GM18498 (cell line): ENCODE measurements at regions not wholly inside any gene's neighbourhood (a gene's known extent, or its start where the extent isn't known, plus 50 kb on each side); places are given as distances from the start of the nearest gene placed in this dataset.
"Not testable (repeated sequence)": the region's sequence is repeated elsewhere in the genome, so short reads cannot be mapped to it uniquely, and the experiment has no call there.

ENCODE experiments used
- ATAC-seq: cut with Tn5 transposase; IDR thresholded peaks from one replicate; pipeline ENCODE4 v1.9.1; 2021; ENCODE audit warnings: mild to moderate bottlenecking, moderate library complexity; ENCODE audit not compliant: unreplicated experiment

GRCh38 chr7:124257638-124258308 is 224.9 kb upstream of the TMEM229A start:
- no peak for ATAC-seq

GRCh38 chr7:124255041-124255655 is 222.3 kb upstream of the TMEM229A start:
- ATAC-seq = no peak

GRCh38 chr7:124254396-124254795 is 221.5 kb upstream of the TMEM229A start:
- no peak for ATAC-seq

- no peak for ATAC-seq
These were observed 218.8 kb upstream of the TMEM229A start for GRCh38 chr7:124251636-124252035.

- ATAC-seq = no peak
These were observed 217.6 kb upstream of the TMEM229A start for GRCh38 chr7:124250297-124251034.

GRCh38 chr7:124247691-124248090 is 214.8 kb upstream of the TMEM229A start:
- ATAC-seq = no peak

GRCh38 chr7:124246262-124246863 is 213.5 kb upstream of the TMEM229A start:
- ATAC-seq = no peak

GRCh38 chr7:124244469-124244868 is 211.6 kb upstream of the TMEM229A start:
- ATAC-seq = not testable (repeated sequence)

- no peak for ATAC-seq
These were observed 186.8 kb upstream of the TMEM229A start for GRCh38 chr7:124219681-124220080.

GRCh38 chr7:124208642-124209041 is 175.8 kb upstream of the TMEM229A start:
- ATAC-seq = no peak

GRCh38 chr7:124208173-124208572 is 175.3 kb upstream of the TMEM229A start:
- ATAC-seq = peak; percentile 65

- ATAC-seq = no peak
These were observed 172.7 kb upstream of the TMEM229A start for GRCh38 chr7:124205526-124205925.

- ATAC-seq = no peak
These were observed 169.7 kb upstream of the TMEM229A start for GRCh38 chr7:124202546-124202945.

- no peak for ATAC-seq
These were observed 169.0 kb upstream of the TMEM229A start for GRCh38 chr7:124201768-124202349.

GRCh38 chr7:124196519-124196918 is 163.7 kb upstream of the TMEM229A start:
- ATAC-seq = no peak

GRCh38 chr7:124192885-124193284 is 160.0 kb upstream of the TMEM229A start:
- no peak for ATAC-seq

- ATAC-seq = no peak
These were observed 158.8 kb upstream of the TMEM229A start for GRCh38 chr7:124191713-124192112.

- no peak for ATAC-seq
These were observed 158.2 kb upstream of the TMEM229A start for GRCh38 chr7:124191030-124191429.

- no peak for ATAC-seq
These were observed 155.7 kb upstream of the TMEM229A start for GRCh38 chr7:124188576-124188975.

GRCh38 chr7:124187962-124188361 is 155.1 kb upstream of the TMEM229A start:
- ATAC-seq = no peak

- ATAC-seq = no peak
These were observed 150.8 kb upstream of the TMEM229A start for GRCh38 chr7:124183649-124184048.
